ENCODE measurements at regions not wholly inside any gene's neighbourhood (a gene's known extent, or its start where the extent isn't known, plus 50 kb on each side); places are given as distances from the start of the nearest gene placed in this dataset.
A peak's percentile ranks its signal among the peaks of the same experiment; 100 is the strongest.

DNA sequence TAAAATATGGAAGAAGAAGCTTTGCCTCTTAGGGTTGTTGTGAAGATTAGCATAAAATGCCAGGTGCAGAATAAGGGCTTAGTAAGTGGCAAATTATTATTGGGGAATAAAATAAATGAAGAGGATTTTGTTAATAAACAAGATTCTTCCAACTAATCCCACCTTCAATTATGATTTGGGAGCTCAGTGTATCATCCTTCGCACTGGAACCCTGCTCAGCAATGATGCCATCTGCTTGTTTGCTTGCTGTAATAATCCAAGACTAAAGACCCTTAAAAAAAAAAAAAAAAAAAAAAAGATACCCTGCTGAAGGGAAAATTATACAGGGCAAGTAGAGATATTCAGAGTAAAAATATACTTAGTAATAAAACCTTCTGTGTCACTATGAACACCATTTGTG, 62.0 kb upstream of the RREB1 start:
- no peaks in the 10 kb centered on the region for H3K9me3 ChIP-seq (ENCODE audit: control insufficient read depth, low read length)
- no peak overlapping the region for H3K4me3 ChIP-seq (ENCODE audit: insufficient read depth, low read depth, low read length, poor library complexity, severe bottlenecking)
- no peak overlapping the region for H3K27ac ChIP-seq (ENCODE audit: insufficient read depth, low read length, poor library complexity, severe bottlenecking)
- DNase-seq: no peak
- H3K27me3 ChIP-seq (replicated peaks; ENCODE audit: control insufficient read depth, insufficient read depth, low read length, poor library complexity, severe bottlenecking): no peaks in the 10 kb centered on the region
- H3K36me3 ChIP-seq (ENCODE audit: control insufficient read depth, insufficient read depth, low read length): no peaks in the 10 kb centered on the region
- peaks cover 2% of the 10 kb centered on the region for H3K4me1 ChIP-seq (ENCODE audit: control insufficient read depth, insufficient read depth, low read length, poor library complexity, severe bottlenecking)

DNA sequence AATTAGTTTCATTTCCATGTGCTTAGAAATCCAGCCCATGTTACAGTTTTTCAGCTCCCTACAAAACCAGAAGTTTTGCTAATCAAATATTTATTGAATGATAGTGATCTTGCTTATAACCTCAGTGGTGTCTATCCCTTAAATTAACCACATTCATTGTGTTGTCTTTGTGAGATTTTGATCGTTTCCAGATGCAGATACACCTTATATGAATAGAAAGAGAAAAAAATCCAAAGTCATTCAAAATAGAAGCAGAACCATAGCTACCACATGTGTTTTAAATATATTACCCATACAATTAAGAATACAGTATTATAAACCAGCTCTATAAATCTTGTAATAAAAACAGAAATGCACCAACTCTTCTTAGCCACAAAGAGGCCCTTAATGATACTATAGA, 60.6 kb upstream of the RREB1 start:
- Histone ChIP-seq H3K4me1 (ENCODE audit: control insufficient read depth, insufficient read depth, low read length, poor library complexity, severe bottlenecking) (peaks cover 10% of the 10 kb centered on the region), H3K9me3 (ENCODE audit: control insufficient read depth, low read length) (no peaks in the 10 kb centered on the region), H3K36me3 (ENCODE audit: control insufficient read depth, insufficient read depth, low read length) (no peaks in the 10 kb centered on the region), H3K27me3 (replicated peaks; ENCODE audit: control insufficient read depth, insufficient read depth, low read length, poor library complexity, severe bottlenecking) (no peaks in the 10 kb centered on the region), H3K4me3 (ENCODE audit: insufficient read depth, low read depth, low read length, poor library complexity, severe bottlenecking) (no peak overlapping the region), H3K27ac (ENCODE audit: insufficient read depth, low read length, poor library complexity, severe bottlenecking) (no peak overlapping the region)
- no peak for DNase-seq

DNA sequence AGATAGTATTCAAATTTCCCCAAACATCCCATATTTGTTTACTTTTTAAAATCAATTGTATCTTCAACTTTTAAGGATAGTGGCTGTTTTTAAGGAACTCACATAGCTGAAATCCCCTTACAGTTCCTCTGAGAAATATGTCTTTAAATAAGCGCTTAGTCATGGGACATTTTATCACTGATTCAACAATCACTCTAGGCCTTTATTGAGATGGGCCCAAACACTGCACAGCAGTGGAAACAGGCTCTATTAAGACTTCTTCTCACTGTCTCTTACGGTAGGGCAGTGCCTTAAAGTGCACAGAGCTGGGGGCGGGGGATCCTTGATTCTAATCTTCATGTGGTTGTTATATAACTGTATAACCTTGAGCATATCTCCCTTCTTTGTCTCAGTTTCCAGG, 59.8 kb upstream of the RREB1 start:
- Histone ChIP-seq H3K27ac (ENCODE audit: insufficient read depth, low read length, poor library complexity, severe bottlenecking) (no peak overlapping the region), H3K9me3 (ENCODE audit: control insufficient read depth, low read length) (no peaks in the 10 kb centered on the region), H3K4me1 (ENCODE audit: control insufficient read depth, insufficient read depth, low read length, poor library complexity, severe bottlenecking) (peaks cover 10% of the 10 kb centered on the region), H3K4me3 (ENCODE audit: insufficient read depth, low read depth, low read length, poor library complexity, severe bottlenecking) (no peak overlapping the region), H3K27me3 (replicated peaks; ENCODE audit: control insufficient read depth, insufficient read depth, low read length, poor library complexity, severe bottlenecking) (no peaks in the 10 kb centered on the region), H3K36me3 (ENCODE audit: control insufficient read depth, insufficient read depth, low read length) (no peaks in the 10 kb centered on the region)
- DNase-seq: no peak

DNA sequence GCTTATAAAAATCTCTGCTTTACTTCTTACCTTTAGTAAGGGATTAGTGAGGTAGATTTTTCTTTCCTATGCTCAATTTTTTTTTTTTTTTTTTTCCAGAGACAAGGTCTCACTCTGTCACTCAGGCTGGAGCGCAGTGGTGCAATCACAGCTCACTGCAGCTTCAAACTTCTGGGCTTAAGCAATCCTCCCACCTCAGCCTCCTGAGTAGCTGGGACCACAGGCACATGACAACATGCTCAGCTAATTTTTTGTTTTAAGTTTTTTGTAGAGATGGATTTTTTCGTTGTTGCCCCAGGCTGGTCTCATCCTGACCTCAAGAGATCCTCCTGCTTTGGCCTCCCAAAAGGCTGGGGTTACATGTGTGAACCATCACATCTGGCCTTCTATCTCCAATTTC, 58.9 kb upstream of the RREB1 start:
- Histone ChIP-seq H3K27me3 (replicated peaks; ENCODE audit: control insufficient read depth, insufficient read depth, low read length, poor library complexity, severe bottlenecking) (no peaks in the 10 kb centered on the region), H3K27ac (ENCODE audit: insufficient read depth, low read length, poor library complexity, severe bottlenecking) (no peak overlapping the region), H3K4me1 (ENCODE audit: control insufficient read depth, insufficient read depth, low read length, poor library complexity, severe bottlenecking) (peaks cover 10% of the 10 kb centered on the region), H3K4me3 (ENCODE audit: insufficient read depth, low read depth, low read length, poor library complexity, severe bottlenecking) (no peak overlapping the region), H3K36me3 (ENCODE audit: control insufficient read depth, insufficient read depth, low read length) (no peaks in the 10 kb centered on the region), H3K9me3 (ENCODE audit: control insufficient read depth, low read length) (no peaks in the 10 kb centered on the region)
- no peak for DNase-seq

DNA sequence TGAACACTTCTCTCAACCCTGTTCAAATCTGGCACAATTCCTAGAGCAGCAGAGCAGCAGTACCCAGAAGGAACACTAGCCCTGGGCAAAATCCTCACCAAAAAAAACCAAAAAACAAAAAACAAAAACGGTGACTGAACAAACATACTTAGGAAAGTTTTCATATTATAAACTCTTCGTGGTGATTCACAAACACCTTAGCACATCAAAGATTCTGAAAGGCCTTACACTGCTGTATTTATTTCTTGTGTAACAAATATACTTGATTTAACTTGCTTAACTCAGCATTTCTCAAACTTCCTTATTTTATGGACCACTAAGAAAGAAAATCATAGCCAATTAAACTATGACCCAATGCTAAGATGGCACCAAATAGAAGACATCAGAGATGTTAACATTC, 57.8 kb upstream of the RREB1 start:
- no peak for DNase-seq
- Histone ChIP-seq H3K4me3 (ENCODE audit: insufficient read depth, low read depth, low read length, poor library complexity, severe bottlenecking) (no peak overlapping the region), H3K4me1 (ENCODE audit: control insufficient read depth, insufficient read depth, low read length, poor library complexity, severe bottlenecking) (peaks cover 10% of the 10 kb centered on the region), H3K9me3 (ENCODE audit: control insufficient read depth, low read length) (no peaks in the 10 kb centered on the region), H3K36me3 (ENCODE audit: control insufficient read depth, insufficient read depth, low read length) (no peaks in the 10 kb centered on the region), H3K27ac (ENCODE audit: insufficient read depth, low read length, poor library complexity, severe bottlenecking) (no peak overlapping the region), H3K27me3 (replicated peaks; ENCODE audit: control insufficient read depth, insufficient read depth, low read length, poor library complexity, severe bottlenecking) (no peaks in the 10 kb centered on the region)

DNA sequence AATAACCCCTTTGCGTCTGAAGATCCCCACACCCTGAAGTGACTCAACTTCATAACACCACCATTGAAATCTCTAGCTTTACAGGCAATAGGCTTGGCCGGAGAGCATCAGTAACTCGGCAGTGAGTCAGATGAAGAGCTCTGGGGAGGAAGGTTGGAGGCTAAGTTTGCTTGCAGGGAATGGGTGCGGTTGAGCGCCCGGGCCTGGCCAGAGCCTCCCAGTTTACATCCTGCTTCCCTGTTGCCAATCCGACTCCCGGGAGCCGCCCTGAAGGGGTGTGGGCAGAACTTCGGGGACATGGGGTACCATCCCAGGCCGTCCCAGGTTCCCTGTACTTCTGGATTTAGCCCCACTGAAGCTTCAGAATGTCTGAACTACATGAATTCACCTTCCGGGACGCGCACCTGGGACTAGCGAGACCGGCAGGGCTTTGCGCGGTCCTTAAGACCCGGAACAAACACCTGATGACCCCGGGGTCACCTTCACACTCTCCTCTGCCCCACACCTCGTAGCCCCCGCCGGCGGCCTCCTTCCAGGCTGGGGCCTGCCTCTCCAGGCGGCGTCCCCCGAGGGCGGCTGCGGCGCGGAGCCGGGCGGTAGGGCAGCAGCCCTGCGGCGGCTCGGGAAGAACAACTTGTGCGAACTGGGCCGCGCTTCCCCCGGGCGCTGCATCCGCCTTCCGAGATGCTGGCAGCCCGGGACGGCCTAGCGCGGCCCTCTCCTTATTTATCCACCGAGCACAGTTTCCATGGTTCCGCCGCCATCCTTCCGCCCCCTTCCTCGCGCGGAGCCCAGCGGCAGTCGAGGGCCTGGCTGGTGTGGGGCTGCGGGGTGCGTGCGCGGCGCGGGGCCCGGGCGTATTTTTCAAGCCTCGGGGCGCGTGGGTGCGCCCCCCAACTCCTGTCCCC, 56.6 kb upstream of the RREB1 start:
- Histone ChIP-seq H3K27me3 (replicated peaks; ENCODE audit: control insufficient read depth, insufficient read depth, low read length, poor library complexity, severe bottlenecking) (no peaks in the 10 kb centered on the region), H3K9me3 (ENCODE audit: control insufficient read depth, low read length) (no peaks in the 10 kb centered on the region), H3K4me3 (ENCODE audit: insufficient read depth, low read depth, low read length, poor library complexity, severe bottlenecking) (peak overlapping the region; percentile 75), H3K27ac (ENCODE audit: insufficient read depth, low read length, poor library complexity, severe bottlenecking) (peak overlapping the region; percentile 42), H3K4me1 (ENCODE audit: control insufficient read depth, insufficient read depth, low read length, poor library complexity, severe bottlenecking) (peaks cover 10% of the 10 kb centered on the region), H3K36me3 (ENCODE audit: control insufficient read depth, insufficient read depth, low read length) (no peaks in the 10 kb centered on the region)
- peak in 2 of 3 donors; percentile 5 to 9 for DNase-seq

DNA sequence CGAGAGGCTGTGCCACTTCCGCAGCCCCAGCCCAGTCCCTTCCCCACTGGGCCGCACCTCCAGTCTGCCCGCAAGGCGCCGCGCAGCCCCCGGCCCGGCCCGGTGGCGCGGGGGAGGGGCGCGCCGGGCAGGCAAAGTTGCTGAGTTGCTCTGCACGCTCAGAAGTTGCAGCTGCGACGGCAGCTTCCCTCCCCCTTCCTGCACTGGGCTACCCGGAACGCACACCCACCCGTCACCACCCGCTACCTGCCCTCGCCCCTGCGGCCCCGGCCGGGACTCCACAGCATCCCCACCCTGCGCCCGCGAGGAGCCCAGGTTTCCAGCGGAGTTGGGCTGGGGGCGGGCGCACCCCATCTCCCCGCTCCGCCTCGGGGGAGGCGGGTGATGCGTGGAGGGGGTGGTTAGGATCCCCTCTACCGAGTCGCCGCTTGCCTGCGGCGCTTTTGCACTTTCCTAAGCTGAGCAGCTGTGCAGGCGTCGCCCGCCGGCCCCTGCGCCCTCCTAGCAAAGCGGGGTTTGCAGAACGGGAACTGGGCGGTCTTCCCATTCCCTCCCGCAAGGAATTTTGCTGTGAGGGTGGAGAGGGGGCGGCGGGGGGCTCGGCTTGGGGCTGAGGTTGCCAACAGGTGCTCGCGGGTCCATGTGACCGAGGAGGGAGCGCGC, 55.9 kb upstream of the RREB1 start:
- no peaks in the 10 kb centered on the region for H3K36me3 ChIP-seq (ENCODE audit: control insufficient read depth, insufficient read depth, low read length)
- no peaks in the 10 kb centered on the region for H3K27me3 ChIP-seq (replicated peaks; ENCODE audit: control insufficient read depth, insufficient read depth, low read length, poor library complexity, severe bottlenecking)
- H3K4me1 ChIP-seq (ENCODE audit: control insufficient read depth, insufficient read depth, low read length, poor library complexity, severe bottlenecking): peaks cover 10% of the 10 kb centered on the region
- peak overlapping the region; percentile 42 for H3K27ac ChIP-seq (ENCODE audit: insufficient read depth, low read length, poor library complexity, severe bottlenecking)
- H3K9me3 ChIP-seq (ENCODE audit: control insufficient read depth, low read length): no peaks in the 10 kb centered on the region
- peak overlapping the region; percentile 75 for H3K4me3 ChIP-seq (ENCODE audit: insufficient read depth, low read depth, low read length, poor library complexity, severe bottlenecking)
- peak in 2 of 3 donors; percentile 5 to 30 for DNase-seq

DNA sequence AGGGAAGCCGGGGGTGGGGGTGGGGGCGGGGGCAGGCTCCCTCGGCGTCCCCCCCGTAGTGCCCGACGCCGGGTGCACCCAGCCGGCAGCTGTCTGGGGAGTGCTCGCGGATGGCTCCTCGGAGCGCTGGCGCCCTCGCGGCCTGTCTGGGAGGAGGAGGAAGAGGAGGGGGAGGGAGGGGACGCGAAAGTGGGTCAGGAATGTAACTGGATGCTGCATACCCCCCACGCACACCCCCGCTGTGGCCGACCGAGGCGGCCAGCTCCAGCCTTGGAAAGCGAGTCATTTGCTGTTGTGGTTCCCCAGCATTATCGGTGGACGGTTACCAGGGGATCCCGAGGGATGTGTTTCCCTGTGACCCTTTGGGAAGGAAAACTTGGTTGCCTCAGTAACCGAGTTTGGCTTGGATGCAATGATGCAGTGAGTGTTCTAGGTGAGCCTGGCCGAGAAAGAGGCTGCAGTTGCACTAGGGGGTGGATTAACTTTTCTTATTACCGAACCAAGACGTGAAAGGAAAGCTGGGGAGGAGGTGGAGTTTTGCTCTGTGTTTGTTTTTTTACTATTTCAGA, 55.2 kb upstream of the RREB1 start:
- Histone ChIP-seq H3K36me3 (ENCODE audit: control insufficient read depth, insufficient read depth, low read length) (no peaks in the 10 kb centered on the region), H3K4me3 (ENCODE audit: insufficient read depth, low read depth, low read length, poor library complexity, severe bottlenecking) (peak overlapping the region; percentile 75), H3K9me3 (ENCODE audit: control insufficient read depth, low read length) (no peaks in the 10 kb centered on the region), H3K27ac (ENCODE audit: insufficient read depth, low read length, poor library complexity, severe bottlenecking) (no peak overlapping the region), H3K4me1 (ENCODE audit: control insufficient read depth, insufficient read depth, low read length, poor library complexity, severe bottlenecking) (peaks cover 10% of the 10 kb centered on the region), H3K27me3 (replicated peaks; ENCODE audit: control insufficient read depth, insufficient read depth, low read length, poor library complexity, severe bottlenecking) (no peaks in the 10 kb centered on the region)
- peak in 1 of 3 donors; percentile 2 for DNase-seq

DNA sequence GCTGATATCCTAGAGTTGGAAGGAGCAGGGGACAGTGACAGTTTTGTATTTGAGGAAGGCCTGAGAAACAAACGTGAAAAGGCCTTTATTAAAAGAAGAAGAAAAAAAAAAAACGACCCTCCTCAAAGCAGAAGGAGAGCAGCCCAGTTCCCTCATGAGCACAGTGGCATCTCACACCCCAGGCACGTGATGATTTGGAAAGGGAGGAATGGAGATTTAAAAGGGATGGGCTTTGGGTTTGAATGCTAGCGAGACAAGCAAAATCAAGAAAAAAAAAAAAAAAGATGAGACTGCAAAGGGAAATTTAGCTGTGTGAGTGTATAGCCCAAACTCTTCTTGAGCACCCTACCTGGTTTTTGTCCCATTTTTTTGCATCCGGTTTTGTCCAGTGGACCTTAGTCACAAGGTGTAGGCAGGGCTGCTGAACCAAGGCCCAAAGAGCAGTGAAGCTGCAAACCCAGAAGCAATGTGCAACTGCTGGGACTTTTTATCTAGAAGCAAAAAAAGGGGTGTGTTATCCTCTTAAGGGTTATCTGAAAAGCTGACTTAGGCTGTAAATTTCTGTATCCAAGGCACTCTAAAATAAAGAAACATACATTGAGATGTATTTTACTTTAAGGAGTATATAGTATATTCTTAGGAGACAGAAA, 54.5 kb upstream of the RREB1 start:
- Histone ChIP-seq H3K27me3 (replicated peaks; ENCODE audit: control insufficient read depth, insufficient read depth, low read length, poor library complexity, severe bottlenecking) (no peaks in the 10 kb centered on the region), H3K4me1 (ENCODE audit: control insufficient read depth, insufficient read depth, low read length, poor library complexity, severe bottlenecking) (peaks cover 10% of the 10 kb centered on the region), H3K9me3 (ENCODE audit: control insufficient read depth, low read length) (no peaks in the 10 kb centered on the region), H3K27ac (ENCODE audit: insufficient read depth, low read length, poor library complexity, severe bottlenecking) (no peak overlapping the region), H3K36me3 (ENCODE audit: control insufficient read depth, insufficient read depth, low read length) (no peaks in the 10 kb centered on the region), H3K4me3 (ENCODE audit: insufficient read depth, low read depth, low read length, poor library complexity, severe bottlenecking) (no peak overlapping the region)
- no peak for DNase-seq

All from effector memory CD4-positive, alpha-beta T cell (primary cell).